Vagina (tissue), 2 donors: ENCODE measurements at regions not wholly inside any gene's neighbourhood (a gene's known extent, or its start where the extent isn't known, plus 50 kb on each side); places are given as distances from the start of the nearest gene placed in this dataset.

Source experiments
- DNase-seq, 2 donors: peaks; one replicate each; pipeline ENCODE4 v3.0.0-alpha.2; 2017; ENCODE audit errors: extremely low spot score in 2 of 2
- H3K27ac ChIP-seq: fragments of 200-600 bp; sonication (generic); one replicate; pipeline ENCODE4 v1.5.1; 2019
- H3K27me3 ChIP-seq: fragments of 200-600 bp; sonication (generic); one replicate; pipeline ENCODE4 v1.5.1; 2019
- H3K36me3 ChIP-seq, 2 donors: fragments of 200-600 bp; sonication (generic); one replicate each; pipeline ENCODE4 v1.5.1; 2017 to 2019
- H3K4me1 ChIP-seq: fragments of 200-600 bp; sonication (generic); one replicate; pipeline ENCODE4 v1.5.1; 2019
- H3K4me3 ChIP-seq, 2 donors: fragments of 200-600 bp; sonication (generic); 1 replicate in 1 of 2; 2 replicates in 1 of 2; pipeline ENCODE4 v1.5.1; 2016 to 2019
- H3K9me3 ChIP-seq: fragments of 200-600 bp; sonication (generic); one replicate; pipeline ENCODE4 v1.5.1; 2019
- POLR2A ChIP-seq, 2 donors: fragments of 450-650 bp; IDR thresholded peaks; one replicate each; pipeline ENCODE4 v1.6.1; 2017; ENCODE audit warnings: antibody characterized with exemption in 2 of 2, mild to moderate bottlenecking in 2 of 2, moderate library complexity in 2 of 2
- POLR2AphosphoS5 ChIP-seq, 2 donors: sonication (generic); formaldehyde crosslinking; IDR thresholded peaks; one replicate each; pipeline ENCODE4 v1.9.0; 2017; ENCODE audit warnings: antibody characterized with exemption in 2 of 2, mild to moderate bottlenecking in 2 of 2, low read depth in 1 of 2; ENCODE audit not compliant: insufficient read depth in 1 of 2
- intact Hi-C: fragments of 100-400 bp; cut with DNase I; formaldehyde crosslinking; loops from one replicate; pipeline ENCODE4 v1.15.1; 2023
- TF ChIP-seq, protein P1 (sequence below), 3 experiments: fragments of 450-650 bp in 2 of 3; fragments of 200-600 bp in 1 of 3; sonication (generic) in 1 of 3; IDR thresholded peaks; one replicate each; pipeline ENCODE4 v1.5.1; 2017 to 2019; ENCODE audit warnings: antibody characterized with exemption in 3 of 3, mild to moderate bottlenecking in 2 of 3, moderate library complexity in 2 of 3

DNA sequence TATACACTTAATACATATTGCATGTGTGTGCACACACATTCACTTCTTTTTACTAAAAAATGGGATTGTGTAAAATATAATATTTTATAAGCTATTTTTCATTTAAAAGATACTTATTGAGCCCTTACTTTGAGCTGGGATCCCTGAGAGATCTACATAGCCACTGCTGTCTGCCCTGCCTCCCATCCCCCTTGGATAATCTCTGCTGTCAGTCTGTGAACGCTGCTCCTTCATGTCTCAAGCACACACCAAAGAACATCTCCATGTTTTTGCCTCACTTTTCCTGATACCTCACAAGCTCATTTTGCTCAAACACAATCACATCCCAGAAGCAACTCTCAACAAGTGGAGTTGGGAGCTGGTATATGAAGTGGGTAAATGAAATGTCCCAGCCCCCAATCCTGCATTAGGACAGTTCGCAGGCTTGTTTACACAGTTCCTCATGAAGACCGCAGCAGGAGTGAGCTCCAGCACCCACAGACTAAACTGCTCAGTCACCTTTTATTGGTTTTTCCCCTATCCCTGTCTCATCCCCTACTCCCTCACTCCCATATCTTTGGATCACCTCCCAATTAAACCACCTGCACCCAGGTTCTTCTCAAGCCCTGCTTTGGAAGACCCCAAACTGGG, 108.3 kb upstream of the FRY start:
- no peaks in the 10 kb centered on the region for H3K36me3 ChIP-seq
- DNase-seq = no peak
- no peaks in the 10 kb centered on the region for H3K27me3 ChIP-seq
- no peak overlapping the region for H3K4me3 ChIP-seq
- intact Hi-C loops = no loop called here
- TF ChIP-seq POLR2AphosphoS5 (IDR thresholded peaks at IDR 0.05; ENCODE audit: insufficient read depth in 1 of 2, low read depth in 1 of 2) (no peak), POLR2A (IDR thresholded peaks at IDR 0.05) (no peak)
- TF ChIP-seq, protein P1, sequence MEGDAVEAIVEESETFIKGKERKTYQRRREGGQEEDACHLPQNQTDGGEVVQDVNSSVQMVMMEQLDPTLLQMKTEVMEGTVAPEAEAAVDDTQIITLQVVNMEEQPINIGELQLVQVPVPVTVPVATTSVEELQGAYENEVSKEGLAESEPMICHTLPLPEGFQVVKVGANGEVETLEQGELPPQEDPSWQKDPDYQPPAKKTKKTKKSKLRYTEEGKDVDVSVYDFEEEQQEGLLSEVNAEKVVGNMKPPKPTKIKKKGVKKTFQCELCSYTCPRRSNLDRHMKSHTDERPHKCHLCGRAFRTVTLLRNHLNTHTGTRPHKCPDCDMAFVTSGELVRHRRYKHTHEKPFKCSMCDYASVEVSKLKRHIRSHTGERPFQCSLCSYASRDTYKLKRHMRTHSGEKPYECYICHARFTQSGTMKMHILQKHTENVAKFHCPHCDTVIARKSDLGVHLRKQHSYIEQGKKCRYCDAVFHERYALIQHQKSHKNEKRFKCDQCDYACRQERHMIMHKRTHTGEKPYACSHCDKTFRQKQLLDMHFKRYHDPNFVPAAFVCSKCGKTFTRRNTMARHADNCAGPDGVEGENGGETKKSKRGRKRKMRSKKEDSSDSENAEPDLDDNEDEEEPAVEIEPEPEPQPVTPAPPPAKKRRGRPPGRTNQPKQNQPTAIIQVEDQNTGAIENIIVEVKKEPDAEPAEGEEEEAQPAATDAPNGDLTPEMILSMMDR (IDR thresholded peaks at IDR 0.05) = no peak
- no peak overlapping the region for H3K27ac ChIP-seq
- H3K9me3 ChIP-seq = no peaks in the 10 kb centered on the region
- H3K4me1 ChIP-seq = no peaks in the 10 kb centered on the region

DNA sequence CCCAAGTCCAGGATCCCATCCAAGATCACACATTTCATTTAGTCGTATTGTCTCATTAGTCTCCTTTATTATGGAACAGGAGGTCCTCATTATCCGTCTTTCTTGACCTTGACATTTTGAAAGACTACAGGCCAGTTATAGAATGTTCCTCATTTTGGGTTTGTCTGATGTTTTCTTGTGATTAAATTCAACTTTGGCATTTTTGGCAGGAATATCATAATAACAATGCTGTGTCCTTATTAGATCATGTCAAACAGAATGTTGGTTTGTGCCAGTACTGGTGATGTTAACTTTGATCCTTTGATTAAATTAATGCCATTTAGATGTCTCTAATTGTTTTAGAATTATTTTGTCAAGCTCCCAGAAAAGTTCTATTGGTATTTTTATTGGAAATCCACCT, 106.5 kb upstream of the FRY start:
- H3K4me1 ChIP-seq = no peaks in the 10 kb centered on the region
- no peaks in the 10 kb centered on the region for H3K27me3 ChIP-seq
- no peaks in the 10 kb centered on the region for H3K36me3 ChIP-seq
- H3K4me3 ChIP-seq = no peak overlapping the region
- no peak for DNase-seq
- TF ChIP-seq, protein P1 (IDR thresholded peaks at IDR 0.05) = no peak
- no peak for TF ChIP-seq POLR2A (IDR thresholded peaks at IDR 0.05)
- TF ChIP-seq POLR2AphosphoS5 (IDR thresholded peaks at IDR 0.05; ENCODE audit: insufficient read depth in 1 of 2, low read depth in 1 of 2) = no peak
- H3K27ac ChIP-seq = no peak overlapping the region
- intact Hi-C loops = no loop called here
- no peaks in the 10 kb centered on the region for H3K9me3 ChIP-seq

DNA sequence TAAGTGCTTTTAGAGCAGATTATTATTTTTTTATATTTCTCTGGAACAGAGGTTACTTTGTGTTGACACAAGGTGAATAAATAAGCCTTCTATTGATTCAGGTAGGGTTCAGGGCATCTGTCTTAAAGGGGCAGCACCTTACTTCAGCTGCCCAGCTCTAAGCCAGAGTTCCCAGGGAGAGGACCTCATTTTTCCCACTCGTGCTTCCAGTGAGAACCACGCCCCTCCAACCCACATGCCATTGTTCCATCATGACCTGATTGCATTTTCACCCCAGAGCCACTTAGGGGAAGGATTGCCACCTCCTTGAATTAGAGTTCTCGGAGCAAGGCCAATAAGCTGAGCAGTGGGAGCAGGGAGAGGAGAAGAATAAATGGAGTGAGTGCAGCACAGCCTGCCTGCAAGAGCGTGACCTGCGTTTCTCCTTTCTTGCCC, 104.3 kb upstream of the FRY start:
- H3K4me1 ChIP-seq = no peaks in the 10 kb centered on the region
- no peak overlapping the region for H3K4me3 ChIP-seq
- H3K27ac ChIP-seq = no peak overlapping the region
- no peaks in the 10 kb centered on the region for H3K9me3 ChIP-seq
- TF ChIP-seq, protein P1 (IDR thresholded peaks at IDR 0.05) = no peak
- no peak for TF ChIP-seq POLR2A (IDR thresholded peaks at IDR 0.05)
- TF ChIP-seq POLR2AphosphoS5 (IDR thresholded peaks at IDR 0.05; ENCODE audit: insufficient read depth in 1 of 2, low read depth in 1 of 2) = no peak
- H3K36me3 ChIP-seq = no peaks in the 10 kb centered on the region
- intact Hi-C loops = no loop called here
- H3K27me3 ChIP-seq = no peaks in the 10 kb centered on the region
- DNase-seq = no peak

DNA sequence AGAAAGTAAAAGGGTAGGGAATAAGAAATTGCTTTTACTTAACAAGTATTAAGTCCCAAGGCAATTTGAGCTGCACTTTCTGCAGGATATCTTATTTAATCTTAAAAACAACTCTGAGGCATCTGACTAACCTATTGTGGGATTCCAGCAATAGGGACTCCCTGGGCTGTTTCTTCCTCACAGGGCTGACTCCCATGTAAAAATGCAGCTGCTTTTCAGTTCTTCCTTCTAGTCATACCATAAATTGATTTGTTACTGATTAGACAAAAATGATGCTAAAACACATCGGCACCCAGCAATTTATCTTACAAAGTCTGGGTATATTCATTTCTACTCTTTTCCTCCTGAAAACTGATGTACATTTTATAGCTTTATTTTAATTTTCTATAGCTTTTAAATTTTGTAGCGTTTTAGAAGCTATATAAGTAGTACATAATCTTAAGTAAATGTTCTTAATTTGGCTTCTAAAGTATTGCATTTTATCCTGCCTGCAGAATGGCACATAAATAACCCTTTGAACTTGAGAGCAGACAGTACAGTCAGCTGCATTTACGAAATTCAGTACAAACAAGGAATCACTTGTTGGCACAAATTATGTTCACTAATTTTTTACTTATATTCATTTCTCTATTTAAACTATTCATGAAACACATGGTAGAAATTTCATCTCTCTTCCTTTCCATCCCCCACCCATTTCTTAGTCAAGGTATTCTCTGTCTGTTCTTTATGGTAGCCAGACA, 102.4 kb upstream of the FRY start:
- no peaks in the 10 kb centered on the region for H3K4me1 ChIP-seq
- no peak overlapping the region for H3K4me3 ChIP-seq
- intact Hi-C loops = no loop called here
- no peaks in the 10 kb centered on the region for H3K36me3 ChIP-seq
- DNase-seq = no peak
- no peaks in the 10 kb centered on the region for H3K9me3 ChIP-seq
- no peaks in the 10 kb centered on the region for H3K27me3 ChIP-seq
- no peak for TF ChIP-seq POLR2AphosphoS5 (IDR thresholded peaks at IDR 0.05; ENCODE audit: insufficient read depth in 1 of 2, low read depth in 1 of 2)
- TF ChIP-seq, protein P1 (IDR thresholded peaks at IDR 0.05) = no peak
- no peak for TF ChIP-seq POLR2A (IDR thresholded peaks at IDR 0.05)
- H3K27ac ChIP-seq = no peak overlapping the region

DNA sequence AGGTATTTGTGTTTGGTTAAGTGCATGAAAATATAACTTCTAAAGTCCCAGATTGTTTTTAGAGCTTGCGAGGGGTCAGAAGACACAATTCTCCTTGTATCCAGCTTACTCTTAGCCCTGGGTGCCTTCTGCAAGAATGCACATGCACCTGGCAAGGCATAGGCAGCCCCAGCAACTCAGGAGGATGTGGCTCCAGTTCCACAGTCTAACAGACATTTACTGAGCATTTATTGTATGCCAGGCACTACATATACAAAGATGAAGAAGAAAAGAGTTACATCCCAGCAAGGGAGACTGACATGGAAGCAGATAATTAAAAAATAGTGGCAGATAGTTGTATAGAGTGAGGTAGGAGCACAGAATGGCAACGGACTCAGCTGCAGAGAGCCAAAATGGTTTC, 101.1 kb upstream of the FRY start:
- Histone ChIP-seq H3K4me1 (no peaks in the 10 kb centered on the region), H3K36me3 (no peaks in the 10 kb centered on the region), H3K9me3 (no peaks in the 10 kb centered on the region), H3K27ac (no peak overlapping the region), H3K4me3 (no peak overlapping the region), H3K27me3 (no peaks in the 10 kb centered on the region)
- intact Hi-C loops = no loop called here
- no peak for DNase-seq
- TF ChIP-seq POLR2A (IDR thresholded peaks at IDR 0.05) (no peak), POLR2AphosphoS5 (IDR thresholded peaks at IDR 0.05; ENCODE audit: insufficient read depth in 1 of 2, low read depth in 1 of 2) (no peak)
- TF ChIP-seq, protein P1 (IDR thresholded peaks at IDR 0.05) = no peak
